DMS 273 (cell line): ENCODE measurements at regions not wholly inside any gene's neighbourhood (a gene's known extent, or its start where the extent isn't known, plus 50 kb on each side); places are given as distances from the start of the nearest gene placed in this dataset.

Experiments
- DNase-seq: peaks from one replicate; lab custom pipeline; 2025; ENCODE audit not compliant: unreplicated experiment; lab: John Stamatoyannopoulos, UW

DNA sequence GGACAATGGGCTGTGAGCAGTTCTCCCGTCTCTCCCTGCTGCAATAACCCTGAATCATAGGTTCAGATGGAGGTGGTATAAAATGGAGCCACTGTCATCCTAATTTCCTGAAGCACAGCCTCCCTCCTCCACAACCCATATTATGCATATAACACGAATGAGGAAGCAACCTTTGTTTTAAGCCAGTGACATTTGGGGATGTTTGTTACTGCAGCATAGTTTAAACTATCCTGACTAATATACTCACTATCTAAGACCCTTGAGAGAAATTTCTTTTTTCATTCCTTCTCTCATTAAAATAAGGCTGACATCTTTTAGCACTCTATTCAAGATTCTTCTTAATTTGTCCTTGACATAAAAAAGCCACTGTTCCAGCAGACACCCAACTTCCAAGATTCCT is 413.4 kb downstream of the SOX9 start:
- DNase-seq, result no peak

DNA sequence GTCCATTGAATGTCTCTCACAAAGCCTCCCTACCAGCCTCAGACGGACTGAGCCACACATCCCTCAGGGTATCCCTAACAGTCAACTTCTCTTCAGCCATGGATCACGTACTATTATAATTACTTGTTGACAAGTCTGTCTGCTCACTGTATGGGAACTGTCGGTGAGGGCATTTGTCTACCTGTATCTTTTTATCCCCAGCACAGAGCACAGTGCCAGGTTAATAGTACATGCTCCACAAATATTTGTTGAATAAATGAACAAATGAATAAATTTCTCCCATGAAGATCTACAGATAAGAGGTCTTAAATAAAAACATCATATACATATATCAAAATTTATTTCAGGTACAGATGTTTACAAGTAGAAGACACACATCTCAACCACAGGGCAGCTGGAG is 414.0 kb downstream of the SOX9 start:
- DNase-seq, result no peak

- DNase-seq, result no peak
Measured at GRCh38 chr17:72535346-72535745, 414.5 kb downstream of the SOX9 start.

GRCh38 chr17:72535779-72536178 is 415.0 kb downstream of the SOX9 start:
- no peak for DNase-seq

- no peak for DNase-seq
Measured at GRCh38 chr17:72536788-72537187, 416.0 kb downstream of the SOX9 start.

DNA sequence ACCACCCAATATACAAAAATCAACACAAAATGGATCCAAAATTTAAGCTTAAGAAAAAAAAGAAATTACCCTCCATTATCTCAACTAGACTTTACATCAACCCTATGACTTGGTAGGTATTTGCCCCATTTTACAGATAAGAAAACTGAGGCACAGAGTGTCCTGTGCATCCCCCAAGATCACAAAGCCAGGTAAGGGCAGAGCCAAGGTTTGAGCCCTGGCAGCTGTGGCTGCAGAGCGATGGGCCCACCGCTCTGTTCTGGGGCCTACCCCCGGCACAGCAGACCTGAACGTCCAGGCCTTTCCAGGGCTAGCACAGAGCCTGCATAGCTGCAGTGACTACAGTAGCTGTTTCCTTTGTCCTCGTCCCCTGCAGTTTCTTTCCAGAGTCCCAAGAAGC is 417.6 kb downstream of the SOX9 start:
- no peak for DNase-seq

- DNase-seq, result no peak
Measured at GRCh38 chr17:72538901-72539352, 418.1 kb downstream of the SOX9 start.

DNA sequence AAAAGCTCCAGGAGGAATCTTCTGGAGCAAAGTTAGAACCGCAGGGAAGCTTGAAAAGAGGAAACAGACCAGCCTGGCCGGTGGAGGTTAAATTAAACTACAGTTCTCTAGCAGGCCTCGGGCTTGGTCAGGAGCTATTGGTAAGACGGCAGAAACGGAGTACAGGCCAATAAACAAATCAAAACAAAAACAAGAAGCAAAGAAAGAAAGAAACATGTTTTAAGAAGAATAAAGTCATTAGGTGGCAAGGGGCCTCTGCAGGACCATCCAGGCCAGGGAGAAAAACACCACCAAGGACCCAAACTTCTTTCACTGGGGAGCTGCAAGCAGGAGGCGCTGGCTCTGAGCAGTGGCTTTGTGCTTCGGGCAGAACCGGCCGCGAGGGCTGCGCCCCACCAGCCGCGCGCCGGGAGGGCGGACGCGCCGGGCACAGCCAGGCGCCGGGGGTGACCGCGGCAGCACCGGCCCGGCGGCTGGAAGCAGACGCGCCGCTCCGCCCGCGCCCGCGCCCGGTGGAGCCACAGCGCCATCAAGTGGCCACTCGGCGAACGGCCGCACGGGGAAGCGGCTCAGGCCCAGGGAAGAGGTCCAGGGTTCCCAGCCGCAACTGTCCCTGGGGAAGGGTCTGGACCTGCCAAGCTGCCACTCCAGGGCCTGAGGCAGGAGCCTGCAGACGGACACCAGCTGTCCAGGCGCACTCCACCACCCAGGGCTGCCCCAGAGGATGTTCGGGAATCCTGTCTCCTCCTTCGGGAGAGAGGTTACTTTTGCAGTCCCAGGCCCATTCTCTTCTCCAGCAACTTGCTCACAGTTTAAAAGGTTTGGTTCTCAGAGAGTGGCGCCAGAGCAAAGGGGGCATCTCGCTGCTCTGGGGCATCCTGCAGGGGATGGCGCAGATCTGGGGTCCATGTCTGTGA is 419.4 kb downstream of the SOX9 start:
- DNase-seq, result peak; percentile 87

DNA sequence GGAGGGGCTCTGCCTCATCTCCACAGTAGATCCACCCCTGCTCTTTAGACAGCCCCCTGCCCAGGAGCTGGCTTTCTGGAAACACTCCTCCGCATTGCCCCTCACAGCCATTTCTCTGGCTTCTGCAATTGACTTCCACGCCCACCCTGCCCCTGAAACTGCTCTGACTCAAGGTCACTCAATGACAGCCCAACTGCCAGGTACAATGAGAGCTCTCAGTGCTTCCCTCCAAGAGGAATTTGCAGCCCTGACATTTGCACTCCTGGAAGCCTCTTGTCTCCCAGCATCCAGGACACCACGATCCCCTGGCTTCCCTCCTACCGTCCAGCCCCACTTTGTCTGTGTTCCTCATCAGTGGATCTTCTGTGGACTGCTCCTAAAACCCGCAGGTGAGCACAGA is 421.5 kb downstream of the SOX9 start:
- DNase-seq, result no peak

DNA sequence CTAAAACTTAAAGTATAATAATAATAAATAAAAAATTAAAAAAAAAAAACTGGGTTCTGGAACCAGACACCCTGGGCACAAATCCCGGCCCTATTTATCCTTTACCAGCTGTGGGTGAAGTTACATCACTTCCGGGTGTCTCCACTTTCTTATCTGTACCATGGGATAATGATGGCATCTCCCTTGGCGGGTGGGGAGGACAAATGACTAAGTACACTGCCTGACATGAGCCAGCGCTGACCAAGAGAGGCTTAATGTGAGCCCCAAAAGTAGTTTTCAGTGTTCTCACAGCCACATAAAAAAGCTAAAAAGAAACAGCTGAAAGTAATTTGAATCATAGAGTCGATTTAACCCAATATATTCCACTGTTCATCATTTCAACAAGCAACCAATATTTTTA is 424.9 kb downstream of the SOX9 start:
- no peak for DNase-seq

- DNase-seq, result no peak
Measured at GRCh38 chr17:72553051-72553755, 432.4 kb downstream of the SOX9 start.

GRCh38 chr17:72554508-72554907 is 433.7 kb downstream of the SOX9 start:
- DNase-seq, result peak; percentile 11

- DNase-seq, result no peak
Measured at GRCh38 chr17:72555052-72555451, 434.2 kb downstream of the SOX9 start.

DNA sequence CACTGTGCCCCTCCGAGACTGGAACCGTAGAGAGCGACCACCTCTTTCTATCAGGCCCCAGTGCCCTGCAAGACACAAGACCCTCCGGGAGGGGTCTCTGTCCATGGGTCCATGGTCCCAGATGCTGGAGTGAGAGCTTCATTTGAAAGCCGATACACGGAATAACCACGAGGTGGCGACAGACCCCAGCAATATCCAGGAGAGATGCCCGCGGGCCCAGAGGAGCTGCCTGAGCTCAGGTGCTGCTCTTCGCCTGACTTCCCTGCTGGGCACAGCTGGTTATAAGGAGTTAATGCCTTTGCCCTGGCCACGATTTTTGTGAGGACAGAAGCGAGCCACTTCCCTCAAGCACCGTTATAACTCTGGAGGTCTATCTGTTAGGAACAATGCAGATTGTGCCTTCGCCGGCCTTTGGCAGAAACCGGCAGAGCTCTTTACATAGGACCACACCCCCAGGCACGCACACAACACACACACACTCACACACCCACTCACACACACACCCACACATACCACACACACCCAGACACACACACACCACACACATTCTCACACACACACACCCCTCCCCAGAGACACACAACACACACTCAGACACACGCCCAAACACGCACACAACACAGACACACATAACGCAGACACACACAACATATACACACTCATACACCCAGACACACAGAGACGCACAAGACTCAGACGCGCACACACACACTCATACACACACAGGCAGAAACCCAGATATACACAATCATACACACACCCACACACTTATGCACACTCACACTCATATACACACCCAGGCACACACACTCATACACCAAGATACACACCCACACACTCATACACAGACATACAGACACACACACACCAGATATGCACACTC is 436.4 kb downstream of the SOX9 start:
- DNase-seq, result peak; percentile 87

GRCh38 chr17:72558971-72559476 is 438.2 kb downstream of the SOX9 start:
- no peak for DNase-seq

DNA sequence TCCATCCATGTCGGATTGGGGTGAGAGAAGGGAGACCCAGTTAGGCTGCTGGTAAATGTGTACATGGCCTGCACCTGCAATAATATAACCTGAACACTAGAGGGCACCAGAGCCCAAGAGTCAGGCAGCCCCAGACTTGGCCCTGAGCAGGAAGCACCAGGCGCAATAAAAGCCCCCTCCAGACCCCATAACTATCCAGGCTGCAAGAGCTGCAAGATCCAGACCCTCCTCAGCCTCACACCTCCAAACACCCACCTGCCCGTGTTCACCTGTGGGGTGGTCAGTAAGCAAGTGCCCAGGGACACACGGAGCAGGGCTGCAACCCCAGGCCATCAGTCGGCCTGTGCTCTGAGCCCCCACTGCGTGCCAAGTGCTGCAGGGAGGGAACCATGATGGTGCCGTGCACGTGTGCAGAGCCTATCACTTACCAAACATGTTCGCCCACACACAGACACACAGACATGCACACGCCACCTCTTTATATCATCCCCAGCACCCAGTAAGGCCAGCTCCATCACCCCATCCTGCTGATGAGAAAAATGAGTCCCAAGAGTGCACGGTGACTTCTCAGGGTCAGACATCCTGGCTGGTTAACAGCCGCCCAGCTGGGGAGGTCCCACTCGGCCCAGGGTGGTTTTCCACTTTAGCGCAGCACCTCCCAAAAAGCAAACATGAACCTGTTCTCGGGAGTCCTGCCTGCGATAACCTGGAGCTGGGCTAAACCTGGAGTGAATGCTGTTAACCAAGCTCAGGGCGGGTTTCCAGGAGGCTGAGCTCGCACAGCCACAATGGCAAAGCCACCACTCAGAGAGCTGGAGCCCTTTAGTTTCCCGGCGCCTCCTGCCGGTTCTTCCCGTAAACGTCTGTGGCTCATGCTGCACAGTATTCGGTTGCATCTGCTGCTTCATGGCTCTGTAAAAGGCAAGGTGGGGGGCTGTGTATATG is 439.8 kb downstream of the SOX9 start:
- DNase-seq, result peak; percentile 68

DNA sequence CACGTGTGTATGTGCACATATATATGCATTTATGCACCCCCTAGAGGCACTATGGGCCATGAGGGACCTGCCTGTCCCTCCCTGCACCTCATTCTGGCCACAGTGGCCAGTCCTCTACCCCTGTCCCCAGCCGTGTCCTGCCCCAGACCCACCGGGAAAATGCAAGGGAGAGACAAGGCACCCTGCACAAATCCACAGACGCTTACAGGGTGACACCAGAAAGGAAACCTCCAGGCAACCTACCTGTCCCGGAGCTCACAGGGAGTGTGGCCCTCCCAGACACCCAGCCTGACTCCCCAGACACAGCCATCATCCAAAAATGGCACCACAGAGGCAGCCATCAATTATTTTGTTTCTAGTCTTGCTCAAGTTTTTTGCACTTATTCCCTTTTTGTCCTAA is 440.4 kb downstream of the SOX9 start:
- no peak for DNase-seq

DNA sequence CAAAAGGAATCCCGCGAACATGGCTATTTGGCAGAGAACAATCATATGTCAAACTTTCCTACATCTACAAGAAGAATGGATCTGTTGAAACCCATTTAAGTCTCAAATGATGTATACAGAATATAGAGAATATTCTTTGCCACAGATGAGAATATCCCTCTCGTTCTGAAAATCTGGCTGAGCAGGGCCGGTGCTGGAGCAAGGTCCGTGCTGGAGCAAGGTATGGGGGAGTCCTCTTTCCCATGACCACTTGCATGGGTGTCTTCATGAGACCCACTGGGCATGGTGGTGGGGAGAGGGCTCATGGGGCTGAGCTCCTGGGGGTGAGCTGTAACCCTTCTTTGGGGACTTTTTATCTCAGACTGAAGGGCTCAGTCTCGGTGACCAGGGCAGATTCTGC is 440.9 kb downstream of the SOX9 start:
- DNase-seq, result no peak

DNA sequence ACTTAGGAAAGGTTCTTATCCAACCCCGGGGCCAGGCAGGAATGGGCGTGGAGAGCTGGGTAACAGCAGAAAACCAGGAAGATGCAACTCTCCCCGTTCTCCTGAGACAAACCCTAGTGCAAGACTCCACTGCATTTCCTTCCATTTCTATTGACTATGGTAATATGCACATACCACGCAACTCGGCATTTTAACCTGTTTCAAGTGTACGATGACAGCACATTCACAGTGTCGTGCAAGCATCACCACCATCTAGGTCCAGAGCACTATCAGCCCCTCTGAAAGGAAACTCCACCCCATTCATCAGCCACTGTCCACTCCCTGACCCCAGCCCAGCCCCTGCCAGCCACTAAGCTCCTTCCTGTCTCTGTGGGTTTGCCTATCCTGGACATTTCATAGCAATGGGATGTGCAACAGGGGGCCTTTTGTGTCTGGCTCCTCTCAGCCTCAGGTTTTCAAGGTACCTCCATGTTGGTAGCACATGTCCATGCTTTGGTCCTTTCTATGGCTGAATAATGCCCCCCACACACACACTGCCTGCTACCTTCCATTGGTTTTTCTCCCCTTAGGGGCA is 441.9 kb downstream of the SOX9 start:
- DNase-seq, result no peak

GRCh38 chr17:72563952-72564351 is 443.1 kb downstream of the SOX9 start:
- DNase-seq, result no peak
